Ishikawa (cell line): ENCODE measurements at regions not wholly inside any gene's neighbourhood (a gene's known extent, or its start where the extent isn't known, plus 50 kb on each side); places are given as distances from the start of the nearest gene placed in this dataset.

ENCODE experiments used
- CEBPB ChIP-seq: IDR thresholded peaks from 2 replicates; pipeline ENCODE4 v1.6.1; 2012
- CREB1 ChIP-seq: IDR thresholded peaks from 2 replicates; pipeline ENCODE4 v1.6.1; 2012; ENCODE audit warnings: low read depth
- EGR1 ChIP-seq: IDR thresholded peaks from 2 replicates; pipeline ENCODE4 v1.6.1; 2012
- EP300 ChIP-seq: IDR thresholded peaks from 2 replicates; pipeline ENCODE4 v1.6.1; 2012; ENCODE audit warnings: borderline replicate concordance
- FOXM1 ChIP-seq: IDR thresholded peaks from 2 replicates; pipeline ENCODE4 v1.6.1; 2012; ENCODE audit warnings: low read depth, borderline replicate concordance
- MAX ChIP-seq: IDR thresholded peaks from 2 replicates; pipeline ENCODE4 v1.6.1; 2012
- NFIC ChIP-seq: IDR thresholded peaks from 2 replicates; pipeline ENCODE4 v1.6.1; 2012
- RAD21 ChIP-seq: IDR thresholded peaks from 2 replicates; pipeline ENCODE4 v1.6.1; 2012; ENCODE audit warnings: low read depth
- REST ChIP-seq: IDR thresholded peaks from 2 replicates; pipeline ENCODE4 v1.6.1; 2012; ENCODE audit warnings: low read depth, mild to moderate bottlenecking
- TAF1 ChIP-seq: IDR thresholded peaks from 2 replicates; pipeline ENCODE4 v1.6.1; 2012; ENCODE audit warnings: low read depth, mild to moderate bottlenecking
- TCF12 ChIP-seq: IDR thresholded peaks from 2 replicates; pipeline ENCODE4 v1.6.1; 2012; ENCODE audit warnings: low read depth
- TEAD4 ChIP-seq: IDR thresholded peaks from 2 replicates; pipeline ENCODE4 v1.6.1; 2012
- USF1 ChIP-seq: IDR thresholded peaks from 2 replicates; pipeline ENCODE4 v1.6.1; 2012
- YY1 ChIP-seq: IDR thresholded peaks from 2 replicates; pipeline ENCODE4 v1.6.1; 2012; ENCODE audit warnings: low read depth
- ZBTB7A ChIP-seq: IDR thresholded peaks from 2 replicates; pipeline ENCODE4 v1.6.1; 2012; ENCODE audit warnings: low read depth

GRCh38 chr10:124168991-124169802 is 75.8 kb upstream of the CHST15 start:
- no peak for TF ChIP-seq REST
- no peak for TF ChIP-seq USF1
- TF ChIP-seq CREB1 = no peak
- TF ChIP-seq FOXM1 = no peak
- TF ChIP-seq CEBPB = no peak
- no peak for TF ChIP-seq TAF1
- no peak for TF ChIP-seq RAD21
- TF ChIP-seq EP300 = no peak
- no peak for TF ChIP-seq EGR1
- no peak for TF ChIP-seq TEAD4
- no peak for TF ChIP-seq ZBTB7A
- no peak for TF ChIP-seq MAX
- no peak for TF ChIP-seq NFIC
- TF ChIP-seq TCF12 = no peak
- TF ChIP-seq YY1 = no peak

- TF ChIP-seq CREB1 (no peak), ZBTB7A (no peak), TAF1 (no peak), TEAD4 (no peak), FOXM1 (no peak), EP300 (no peak), USF1 (no peak), RAD21 (no peak), NFIC (no peak), REST (no peak), MAX (no peak), YY1 (no peak), TCF12 (no peak), CEBPB (no peak), EGR1 (no peak)
Measured at GRCh38 chr10:124168581-124168980, 75.2 kb upstream of the CHST15 start.

GRCh38 chr10:124166431-124167125 is 73.2 kb upstream of the CHST15 start:
- TF ChIP-seq YY1 (no peak), TEAD4 (no peak), RAD21 (no peak), MAX (no peak), NFIC (no peak), USF1 (no peak), FOXM1 (no peak), CREB1 (no peak), EGR1 (no peak), CEBPB (no peak), EP300 (no peak), REST (no peak), TCF12 (no peak), ZBTB7A (no peak), TAF1 (no peak)
